ENCODE measurements at regions not wholly inside any gene's neighbourhood (a gene's known extent, or its start where the extent isn't known, plus 50 kb on each side); places are given as distances from the start of the nearest gene placed in this dataset.

GRCh38 chr2:107383691-107384090 is 443.0 kb upstream of the RGPD4 start:
- DNase-seq (ENCODE audit: low read depth) = no peak
- H3K4me3 ChIP-seq (ENCODE audit: low read length) = no peak overlapping the region
- TF ChIP-seq CTCF (IDR thresholded peaks at IDR 0.05; ENCODE audit: insufficient read depth, low read depth, low read length, missing control alignments) = no peak

GRCh38 chr2:107384422-107384821 is 442.3 kb upstream of the RGPD4 start:
- DNase-seq (ENCODE audit: low read depth) = no peak
- no peak for TF ChIP-seq CTCF (IDR thresholded peaks at IDR 0.05; ENCODE audit: insufficient read depth, low read depth, low read length, missing control alignments)
- no peak overlapping the region for H3K4me3 ChIP-seq (ENCODE audit: low read length)

DNA sequence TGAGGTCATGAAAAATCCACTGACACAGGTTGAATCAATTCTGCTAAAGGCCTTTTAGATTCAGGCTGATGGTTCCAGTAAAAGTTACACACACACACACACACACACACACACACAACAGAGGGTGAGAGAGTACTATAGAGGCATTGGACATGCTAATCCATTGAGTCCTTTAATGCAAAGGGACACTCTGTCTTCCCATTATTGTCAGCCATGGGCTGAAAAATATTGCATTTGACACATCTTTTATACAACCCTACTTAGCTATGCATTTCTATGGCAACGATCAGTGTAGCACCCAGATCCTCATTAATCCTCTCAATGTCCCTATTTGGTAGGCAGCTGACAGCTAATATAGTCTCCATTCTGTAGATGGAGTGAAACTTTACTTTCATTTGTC is 440.8 kb upstream of the RGPD4 start:
- no peak overlapping the region for H3K4me3 ChIP-seq (ENCODE audit: low read length)
- no peak for TF ChIP-seq CTCF (IDR thresholded peaks at IDR 0.05; ENCODE audit: insufficient read depth, low read depth, low read length, missing control alignments)
- no peak for DNase-seq (ENCODE audit: low read depth)

GRCh38 chr2:107392241-107392704 is 434.4 kb upstream of the RGPD4 start:
- no peak for DNase-seq (ENCODE audit: low read depth)
- TF ChIP-seq CTCF (IDR thresholded peaks at IDR 0.05; ENCODE audit: insufficient read depth, low read depth, low read length, missing control alignments) = no peak
- no peak overlapping the region for H3K4me3 ChIP-seq (ENCODE audit: low read length)

DNA sequence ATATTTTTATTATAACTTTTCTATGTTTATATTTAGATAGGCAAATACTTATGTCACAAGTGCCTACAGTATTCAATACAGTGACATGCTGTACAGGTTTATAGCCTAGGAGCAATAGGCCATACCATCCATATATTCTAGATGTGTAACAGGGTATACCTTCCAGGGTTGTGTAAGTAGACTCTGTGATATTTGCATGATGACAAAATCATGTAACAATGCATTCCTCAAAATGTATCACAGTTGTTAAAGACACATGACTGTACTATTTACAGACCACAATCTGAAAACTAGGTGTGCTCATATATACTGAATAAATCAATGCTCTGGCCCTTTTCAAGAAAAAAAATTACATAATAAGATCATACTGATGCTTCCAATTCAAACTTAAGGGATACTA is 433.2 kb upstream of the RGPD4 start:
- no peak overlapping the region for H3K4me3 ChIP-seq (ENCODE audit: low read length)
- DNase-seq (ENCODE audit: low read depth) = peak; percentile 35
- no peak for TF ChIP-seq CTCF (IDR thresholded peaks at IDR 0.05; ENCODE audit: insufficient read depth, low read depth, low read length, missing control alignments)

GRCh38 chr2:107398683-107399082 is 428.0 kb upstream of the RGPD4 start:
- no peak for DNase-seq (ENCODE audit: low read depth)
- no peak for TF ChIP-seq CTCF (IDR thresholded peaks at IDR 0.05; ENCODE audit: insufficient read depth, low read depth, low read length, missing control alignments)
- no peak overlapping the region for H3K4me3 ChIP-seq (ENCODE audit: low read length)

DNA sequence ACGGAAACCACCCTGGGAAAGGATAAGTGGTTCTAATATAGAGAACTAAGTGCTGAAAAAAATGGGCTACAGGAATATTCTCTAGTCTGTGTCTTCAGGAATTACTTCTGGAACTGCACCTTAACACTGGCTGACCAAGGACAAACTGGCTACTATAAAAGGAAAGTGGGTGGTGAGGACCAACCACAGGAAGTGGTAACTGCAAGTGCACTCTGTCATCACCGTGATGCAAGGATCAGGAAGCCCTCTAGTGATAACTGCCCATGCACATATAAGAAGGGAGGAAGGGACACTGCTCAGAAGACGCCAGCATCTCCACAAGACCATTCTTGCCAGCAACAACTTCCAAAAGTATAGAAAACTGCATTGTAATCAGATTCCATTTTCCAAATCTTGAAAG is 424.4 kb upstream of the RGPD4 start:
- no peak for TF ChIP-seq CTCF (IDR thresholded peaks at IDR 0.05; ENCODE audit: insufficient read depth, low read depth, low read length, missing control alignments)
- H3K4me3 ChIP-seq (ENCODE audit: low read length) = no peak overlapping the region
- no peak for DNase-seq (ENCODE audit: low read depth)

Measured in epithelial cell of esophagus (primary cell).